NOMO-1 (cell line): ENCODE measurements at regions not wholly inside any gene's neighbourhood (a gene's known extent, or its start where the extent isn't known, plus 50 kb on each side); places are given as distances from the start of the nearest gene placed in this dataset.
A peak's percentile ranks its signal among the peaks of the same experiment; 100 is the strongest.
"Not testable (repeated sequence)": the region's sequence is repeated elsewhere in the genome, so short reads cannot be mapped to it uniquely, and the experiment has no call there.

Experiments used
- DNase-seq, 2 experiments: peaks; one replicate each; lab custom pipeline; 2025; ENCODE audit not compliant: unreplicated experiment in 2 of 2; lab: John Stamatoyannopoulos, UW

DNA sequence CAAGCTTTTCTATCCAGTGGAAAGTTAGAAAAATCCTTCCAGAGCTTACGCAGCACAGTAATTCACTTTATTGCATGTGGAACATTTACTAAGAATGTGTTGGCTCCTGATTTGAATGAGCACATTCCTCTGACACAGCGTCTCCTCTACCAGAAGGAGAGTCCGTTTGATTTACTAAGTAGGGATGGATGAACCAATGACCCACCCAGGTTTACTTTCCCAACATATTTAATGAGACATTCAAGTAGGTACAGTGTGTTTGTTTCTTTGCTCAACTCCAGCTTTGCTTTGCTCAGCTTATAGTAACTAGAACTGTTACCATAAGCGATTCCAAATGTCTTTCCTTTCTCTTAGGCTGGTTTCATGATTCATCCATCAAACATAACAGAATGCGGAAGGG lies 161.7 kb downstream of the SMARCA1 start:
- DNase-seq = no peak

DNA sequence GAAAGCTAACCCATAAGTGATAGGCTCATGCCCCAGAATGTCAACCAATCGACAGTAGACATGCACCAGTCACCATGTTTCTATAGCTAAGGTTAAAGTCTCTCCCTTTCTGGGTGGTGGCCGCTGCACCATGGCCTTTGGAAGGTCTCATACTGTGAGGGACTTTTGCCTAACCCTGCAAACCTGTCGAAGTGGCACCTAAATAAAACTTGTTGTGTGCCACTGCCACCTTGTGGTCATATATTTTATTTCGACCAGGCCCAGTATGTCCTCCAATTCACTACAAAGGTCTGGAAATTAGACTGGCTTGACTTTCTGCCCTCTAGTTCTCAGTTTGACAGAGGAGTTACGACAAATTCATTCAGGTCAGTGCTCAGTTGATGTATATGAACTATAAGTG lies 163.1 kb downstream of the SMARCA1 start:
- DNase-seq = peak; percentile 18 to 41

DNA sequence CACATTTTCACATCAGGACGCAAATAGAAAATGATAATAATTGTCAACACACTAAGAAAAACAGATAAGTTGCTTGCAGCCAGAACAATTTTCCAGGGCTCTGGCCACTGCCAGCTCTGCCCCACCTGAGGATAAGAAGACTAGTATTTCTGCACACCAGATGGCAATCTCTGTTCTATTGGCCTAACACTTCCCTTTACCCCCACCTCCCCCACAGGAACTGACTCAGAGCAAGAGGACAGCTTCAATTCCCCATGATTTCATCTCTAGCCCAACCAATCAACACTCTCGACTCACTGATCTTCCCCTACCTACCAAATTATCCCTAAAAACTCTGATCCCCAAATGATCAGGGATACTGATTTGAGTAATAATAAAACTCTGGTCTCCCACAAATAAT lies 164.0 kb downstream of the SMARCA1 start:
- peak in 1 of 2 experiments; percentile 6 for DNase-seq

DNA sequence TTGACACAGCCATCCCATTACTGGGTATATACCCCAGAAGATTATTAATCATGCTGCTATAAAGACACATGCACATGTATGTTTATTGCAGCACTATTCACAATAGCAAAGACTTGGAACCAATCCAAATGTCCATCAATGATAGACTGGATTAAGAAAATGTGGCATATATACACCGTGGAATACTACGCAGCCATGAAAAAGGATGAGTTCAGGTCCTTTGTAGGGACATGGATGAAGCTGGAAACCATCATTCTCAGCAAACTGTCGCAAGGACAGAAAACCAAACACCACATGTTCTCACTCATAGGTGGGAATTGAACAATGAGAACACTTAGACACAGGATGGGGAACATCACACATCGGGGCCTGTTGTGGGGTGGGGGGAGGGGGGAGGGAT lies 165.9 kb downstream of the SMARCA1 start:
- not testable (repeated sequence) for DNase-seq

DNA sequence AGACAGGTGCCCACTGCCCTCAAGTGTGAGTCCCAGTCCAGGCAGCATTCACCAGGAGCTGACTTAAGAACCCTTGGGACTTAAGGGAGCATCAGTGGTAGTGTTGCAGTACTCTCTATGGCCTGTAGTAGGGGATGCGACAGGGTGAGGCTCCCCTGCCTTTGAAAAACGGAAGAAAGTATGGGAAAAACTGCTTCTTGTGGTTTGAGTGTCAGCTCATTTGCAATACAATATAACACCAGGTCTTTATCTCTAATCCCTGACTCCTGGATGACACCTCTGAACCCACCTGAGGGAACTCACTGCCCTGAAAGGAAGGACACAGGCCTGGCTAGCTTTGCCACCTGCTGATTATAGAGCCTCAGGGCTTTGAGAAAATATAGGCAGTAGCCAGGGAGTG lies 176.0 kb downstream of the SMARCA1 start:
- no peak for DNase-seq

DNA sequence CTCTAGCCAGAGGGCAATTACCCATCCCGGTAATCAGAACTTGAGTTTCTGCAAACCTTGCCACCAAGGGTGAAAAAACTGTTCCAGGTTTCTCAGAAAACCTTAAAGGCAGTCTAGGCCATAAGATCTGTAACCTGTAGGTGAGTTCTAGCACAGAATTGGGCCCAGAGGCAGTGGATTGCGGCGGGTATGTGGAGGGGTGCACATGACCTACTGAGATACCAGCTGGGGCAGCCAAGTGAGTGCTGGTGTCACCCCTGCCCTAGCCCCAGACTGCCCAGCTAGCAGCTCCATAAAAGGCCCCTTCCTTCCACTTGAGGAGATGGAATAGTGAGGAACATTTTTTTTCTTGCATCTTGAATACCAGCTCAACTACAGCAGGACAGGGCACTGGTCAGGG lies 176.7 kb downstream of the SMARCA1 start:
- DNase-seq = no peak

DNA sequence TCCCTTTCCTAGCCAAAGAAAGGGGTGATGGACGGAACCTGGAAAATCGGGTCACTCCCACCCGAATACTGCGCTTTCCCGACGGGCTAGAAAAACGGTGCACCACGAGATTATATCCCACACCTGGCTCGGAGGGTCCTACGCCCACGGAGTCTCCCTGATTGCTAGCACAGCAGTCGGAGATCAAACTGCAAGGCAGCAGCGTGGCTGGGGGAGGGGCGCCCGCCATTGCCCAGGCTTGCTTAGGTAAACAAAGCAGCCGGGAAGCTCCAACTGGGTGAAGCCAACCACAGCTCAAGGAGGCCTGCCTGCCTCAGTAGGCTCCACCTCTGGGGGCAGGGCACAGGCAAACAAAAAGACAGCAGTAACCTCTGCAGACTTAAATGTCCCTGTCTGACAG lies 186.0 kb downstream of the SMARCA1 start:
- DNase-seq = not testable (repeated sequence)

DNA sequence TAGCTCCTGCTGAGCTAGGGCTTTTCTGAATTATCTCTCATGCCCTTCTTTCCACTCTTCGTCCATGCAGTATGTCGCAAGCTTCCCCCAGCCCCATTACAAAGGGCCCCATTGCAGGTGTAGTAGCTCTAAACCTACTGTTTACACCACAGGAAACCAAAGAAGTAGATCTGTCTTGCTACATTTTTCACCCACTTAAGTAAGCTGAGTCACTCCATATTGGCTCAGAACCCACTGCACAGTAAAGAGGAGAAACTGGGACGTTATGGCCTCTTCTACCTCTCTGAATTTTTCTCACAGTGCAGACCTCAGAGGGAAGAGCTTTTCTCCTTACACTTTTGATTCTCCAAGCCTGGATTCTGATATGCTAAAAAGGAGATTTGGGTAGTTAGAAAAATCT lies 200.2 kb downstream of the SMARCA1 start:
- DNase-seq = no peak

DNA sequence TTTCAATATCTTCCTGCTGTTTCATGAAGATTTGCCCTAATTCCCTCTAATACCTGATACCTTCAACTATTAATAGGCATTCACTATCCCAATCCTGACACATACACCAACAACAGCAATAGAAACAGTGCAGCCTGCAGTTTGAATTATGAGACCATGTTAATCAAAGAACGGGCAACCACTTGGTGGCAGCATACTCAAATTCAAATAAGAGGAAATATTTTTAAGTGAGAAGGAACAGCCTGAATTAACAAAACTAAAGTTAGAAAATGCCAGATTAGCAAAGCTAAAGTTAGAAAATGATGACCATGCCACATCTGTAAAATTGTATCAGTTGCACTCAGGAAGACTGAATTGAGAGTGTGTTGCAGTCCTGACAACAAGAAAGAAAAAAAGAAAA lies 204.9 kb downstream of the SMARCA1 start:
- DNase-seq = peak in 1 of 2 experiments; percentile 9

DNA sequence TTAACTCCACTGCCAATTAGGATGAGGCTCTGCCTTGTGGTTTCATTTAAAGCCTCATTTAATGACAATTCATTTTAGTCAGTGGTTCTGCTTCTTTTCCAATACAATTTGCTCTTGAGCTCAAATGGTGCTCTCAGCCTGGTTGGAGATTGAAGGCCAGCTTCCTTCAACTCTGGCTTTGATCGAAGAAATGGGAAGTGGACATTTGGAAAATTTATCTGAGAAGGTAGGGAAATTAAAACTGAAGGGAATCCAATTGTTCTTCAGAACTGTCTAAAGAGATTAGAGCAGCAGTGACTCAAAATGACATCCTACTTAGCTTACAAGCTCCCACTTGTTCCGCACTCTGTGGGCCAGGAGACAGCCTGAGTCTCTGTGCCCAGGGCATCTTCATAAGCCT lies 206.8 kb downstream of the SMARCA1 start:
- DNase-seq = no peak

DNA sequence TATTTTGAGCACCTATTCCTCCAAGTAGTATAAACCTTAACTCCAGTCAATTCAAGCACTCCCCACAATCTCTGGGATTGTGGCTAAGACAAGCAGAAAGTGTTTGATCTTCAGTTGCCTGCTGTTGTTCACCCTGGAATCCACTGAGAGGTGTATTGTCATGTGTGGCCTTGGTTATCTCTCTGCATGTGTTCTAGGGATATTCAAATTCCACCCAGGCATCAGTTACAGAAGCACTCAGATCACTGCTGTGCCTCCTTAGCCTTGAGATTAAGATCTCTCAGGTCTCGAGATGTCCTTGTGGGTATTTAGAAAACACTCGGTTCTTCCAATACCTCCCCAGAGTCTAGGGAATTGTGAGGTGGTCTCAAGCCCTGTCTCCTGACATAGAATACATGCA lies 213.3 kb downstream of the SMARCA1 start:
- DNase-seq = no peak

DNA sequence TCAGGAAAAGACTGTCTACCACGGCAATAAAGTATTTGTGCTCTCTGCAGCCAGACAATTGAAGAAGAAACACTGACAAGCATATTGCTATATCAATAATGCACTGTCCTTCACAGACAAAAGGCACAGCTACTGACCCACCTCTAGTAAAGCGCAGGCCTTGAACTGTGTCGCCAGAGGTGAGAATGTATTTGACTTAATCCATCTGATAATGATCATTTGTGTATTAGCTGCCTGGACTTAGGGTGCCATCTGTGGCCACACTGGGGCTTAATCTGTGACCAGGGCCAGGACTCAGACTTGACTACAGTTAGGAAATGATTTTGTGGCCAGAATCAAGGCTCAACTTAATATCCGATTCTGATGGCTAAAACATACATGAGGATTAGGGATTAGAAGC lies 260.4 kb downstream of the SMARCA1 start:
- no peak for DNase-seq

DNA sequence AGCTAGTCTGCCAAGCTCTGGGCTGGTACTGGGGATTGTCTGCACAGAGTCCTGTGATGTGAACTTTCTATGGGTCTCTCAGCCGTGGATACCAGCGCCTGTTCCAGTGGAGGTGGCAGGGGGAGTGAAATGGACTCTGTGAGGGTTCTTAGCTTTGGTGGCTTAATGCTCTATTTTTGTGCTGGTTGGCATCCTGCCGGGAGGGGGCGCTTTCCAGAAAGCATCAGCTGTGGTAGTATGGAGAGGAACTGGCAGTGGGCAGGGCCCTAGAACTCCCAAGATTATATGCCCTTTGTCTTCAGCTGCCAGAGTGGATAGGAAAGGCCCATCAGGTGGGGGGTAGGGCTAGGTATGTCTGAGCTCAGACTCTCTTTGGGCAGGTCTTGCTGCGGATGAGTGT lies 267.8 kb downstream of the SMARCA1 start:
- DNase-seq = not testable (repeated sequence)

DNA sequence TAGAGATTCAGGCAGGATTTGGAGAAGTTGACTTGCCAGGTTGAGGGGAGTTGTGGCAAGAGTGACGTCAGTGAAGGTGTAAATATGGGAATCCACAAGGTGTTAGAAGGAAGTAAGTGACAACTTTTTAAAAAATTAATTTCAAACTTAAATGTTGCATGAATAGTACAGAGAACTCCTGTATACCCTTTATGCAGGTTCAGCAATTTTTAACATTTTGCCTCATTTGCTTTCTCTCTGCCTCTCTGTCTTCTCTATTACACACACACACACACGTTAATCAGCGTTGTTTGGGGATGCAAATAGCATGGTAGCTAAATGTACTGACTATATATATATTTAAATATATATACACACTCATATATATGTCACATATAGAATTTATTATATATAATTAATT lies 273.7 kb downstream of the SMARCA1 start:
- DNase-seq = no peak

DNA sequence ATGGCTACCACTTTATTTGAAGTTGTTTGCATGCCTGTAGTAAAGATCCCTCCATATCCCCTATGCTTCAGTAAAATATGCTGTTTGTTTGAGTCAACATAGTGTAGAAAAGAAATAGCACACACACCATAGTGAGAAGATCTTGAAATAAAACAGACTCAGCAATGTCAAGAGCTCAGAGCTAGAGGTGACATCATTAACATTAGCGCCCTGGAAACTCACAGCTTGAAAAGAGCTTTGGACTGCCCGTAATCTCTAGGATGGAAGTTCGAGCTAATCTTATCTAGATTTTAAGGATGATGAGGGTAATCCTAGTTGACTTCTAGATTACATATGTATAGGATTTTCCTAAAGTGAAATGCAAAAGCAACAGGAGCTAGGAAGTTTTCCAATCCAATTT lies 275.6 kb downstream of the SMARCA1 start:
- DNase-seq = no peak

DNA sequence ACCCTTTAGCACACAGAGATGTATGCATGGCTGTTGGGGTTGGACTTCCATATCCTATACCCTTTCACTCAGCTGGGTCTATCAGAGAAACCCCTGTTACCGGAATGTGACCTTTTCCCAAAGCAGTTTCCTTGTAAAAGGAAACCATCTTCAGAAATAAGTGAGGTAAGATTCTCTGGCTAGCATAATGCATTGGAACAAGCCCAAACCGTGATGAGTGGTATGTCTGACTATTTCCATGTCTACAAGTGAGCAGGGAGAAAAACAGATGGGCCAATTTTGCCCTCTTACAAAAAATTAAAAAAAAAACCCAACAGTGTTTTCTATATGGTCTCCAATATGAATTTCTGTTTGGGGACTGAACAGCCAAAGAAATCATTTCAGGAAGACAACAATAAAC lies 283.9 kb downstream of the SMARCA1 start:
- no peak for DNase-seq

DNA sequence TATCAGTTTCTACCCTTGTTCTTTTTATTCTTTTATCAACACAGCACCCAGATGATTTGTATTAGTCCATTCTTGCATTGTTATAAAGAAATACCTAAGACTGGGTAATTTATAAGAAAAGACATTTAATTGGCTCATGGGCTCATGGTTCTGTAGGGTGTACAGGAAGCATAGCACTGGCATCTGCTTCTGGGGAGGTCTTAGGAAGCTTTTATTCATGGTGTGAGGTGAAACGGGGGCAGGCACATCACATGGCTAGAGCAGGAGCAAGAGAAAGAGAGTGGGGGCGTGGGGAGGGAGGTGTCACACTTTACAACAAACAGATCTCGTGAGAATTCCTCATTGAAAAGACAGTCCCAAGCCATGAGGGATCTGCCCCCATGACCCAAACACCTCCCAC lies 285.3 kb downstream of the SMARCA1 start:
- no peak for DNase-seq

DNA sequence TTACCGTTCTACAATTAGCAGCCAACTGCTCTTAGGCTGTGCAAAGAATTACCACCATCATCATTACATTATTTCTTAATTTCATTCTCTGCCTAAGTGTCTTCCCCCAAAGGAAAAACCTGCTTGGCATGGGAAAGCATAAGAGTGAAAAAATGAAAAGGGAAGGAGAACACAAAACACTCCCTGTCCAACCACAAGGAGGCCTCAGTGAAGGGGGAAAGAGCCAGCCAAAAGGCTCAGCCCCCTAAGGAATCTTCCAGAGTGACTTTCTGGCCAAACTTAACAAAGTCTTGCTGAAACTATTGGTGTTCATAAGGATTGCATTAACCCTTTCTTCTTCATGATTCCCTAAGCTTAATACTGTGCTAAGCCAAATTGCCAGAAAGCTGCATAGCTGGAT lies 287.4 kb downstream of the SMARCA1 start:
- DNase-seq = peak in 1 of 2 experiments; percentile 2

DNA sequence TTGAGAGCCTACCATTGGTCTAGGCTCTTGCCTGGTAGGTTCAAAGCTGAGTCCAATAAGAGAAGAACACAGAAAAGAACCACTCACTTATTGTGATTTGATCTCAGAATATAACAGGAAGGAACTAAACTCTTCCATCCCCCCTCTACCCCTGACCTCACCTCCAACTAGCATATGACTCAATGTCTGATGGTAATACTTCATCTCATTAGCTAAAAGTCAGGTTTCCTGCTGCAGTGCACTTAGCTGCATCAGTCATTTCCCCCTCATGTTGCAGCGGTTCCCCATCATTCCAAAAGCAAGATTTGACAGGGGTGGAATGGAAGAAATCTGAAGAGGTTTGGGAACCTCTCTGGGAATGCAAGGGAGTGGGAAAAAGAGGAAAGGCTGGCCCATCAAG lies 289.5 kb downstream of the SMARCA1 start:
- no peak for DNase-seq

DNA sequence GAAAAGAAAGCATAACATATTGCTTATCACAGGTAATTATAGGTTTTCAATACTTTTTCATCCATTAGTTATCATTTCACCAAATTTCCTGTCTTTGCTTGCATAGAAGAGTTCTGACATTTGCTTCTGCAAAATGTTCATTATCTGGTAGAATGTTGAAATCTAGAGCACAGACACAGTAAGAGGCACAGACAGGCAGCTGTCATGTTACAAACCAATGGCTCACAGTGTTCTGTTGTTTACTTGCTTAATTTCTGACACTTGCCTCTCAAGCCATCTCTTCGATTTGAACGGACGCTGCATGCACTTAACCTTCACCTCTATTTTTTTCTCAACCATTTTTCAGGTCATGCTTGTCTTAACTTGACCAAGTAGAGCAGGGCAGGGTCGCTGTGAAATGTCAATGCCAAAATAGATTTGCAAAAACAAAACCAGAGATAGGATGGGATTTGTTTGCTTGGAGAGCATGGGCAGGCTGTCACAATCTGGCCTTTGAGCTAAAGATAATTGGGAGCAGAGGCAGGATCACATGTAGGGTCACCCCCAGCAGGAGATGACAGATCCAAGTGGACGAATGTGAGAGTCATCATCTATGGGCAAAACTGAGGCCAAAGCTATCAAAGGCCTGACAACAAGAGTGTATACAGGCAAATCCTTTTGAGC lies 292.3 kb downstream of the SMARCA1 start:
- DNase-seq = no peak

DNA sequence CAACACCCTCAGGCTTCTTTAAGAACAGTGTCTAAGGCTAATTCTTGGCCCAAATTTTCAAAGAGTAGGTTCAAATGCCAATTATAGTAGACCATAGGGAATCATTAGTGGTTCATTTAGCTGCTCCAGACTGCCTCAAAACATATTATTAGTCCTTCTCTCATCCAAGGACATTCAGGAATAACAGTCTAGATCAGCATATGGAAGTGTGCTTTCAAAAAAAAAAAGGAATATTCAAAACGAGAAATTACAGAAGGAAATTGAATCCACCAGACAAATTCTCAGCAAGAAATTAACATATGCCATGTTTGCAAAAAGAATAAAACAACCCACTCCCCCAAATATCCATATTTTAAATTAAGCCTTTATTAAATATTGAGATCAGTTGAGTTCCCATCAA lies 293.1 kb downstream of the SMARCA1 start:
- no peak for DNase-seq

DNA sequence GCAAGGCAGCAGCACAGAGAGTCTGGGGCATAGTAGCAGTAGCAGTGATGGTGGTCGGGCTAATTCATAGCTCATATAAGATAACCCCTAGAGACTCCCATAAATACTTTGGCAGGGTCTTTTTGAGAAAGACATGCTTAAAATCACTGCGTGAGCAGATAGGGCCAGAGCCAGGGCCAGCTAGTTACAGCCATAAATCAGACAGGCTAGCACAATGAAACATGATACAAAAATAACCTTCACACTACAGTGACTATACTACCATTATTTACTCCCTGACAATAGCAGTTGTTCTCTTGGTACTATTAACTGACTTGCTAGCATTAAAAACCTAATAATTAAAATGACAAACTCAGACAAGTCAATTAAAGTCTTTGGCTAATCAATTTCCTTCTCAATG lies 295.9 kb downstream of the SMARCA1 start:
- no peak for DNase-seq

DNA sequence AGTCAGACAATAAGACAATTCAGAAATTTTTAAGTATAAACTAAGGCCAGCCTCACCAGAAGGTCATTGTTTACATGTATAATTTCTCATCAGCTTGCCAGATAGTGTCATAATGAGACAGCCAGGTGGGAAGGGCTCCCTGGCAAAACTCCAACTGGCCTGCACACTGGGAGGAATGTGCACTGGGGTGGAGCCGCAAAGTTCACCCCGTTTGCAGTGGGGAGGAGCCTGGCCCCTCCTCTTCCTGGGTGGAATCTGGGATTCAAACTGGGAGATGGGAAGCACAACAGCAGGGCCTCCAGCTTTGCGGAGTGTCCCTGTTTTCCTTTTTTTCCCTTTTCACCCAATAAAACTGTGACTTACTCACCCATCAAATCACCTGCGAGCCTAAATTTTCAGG lies 329.9 kb downstream of the SMARCA1 start:
- no peak for DNase-seq
